ENCODE measurements at regions not wholly inside any gene's neighbourhood (a gene's known extent, or its start where the extent isn't known, plus 50 kb on each side); places are given as distances from the start of the nearest gene placed in this dataset.

DNA sequence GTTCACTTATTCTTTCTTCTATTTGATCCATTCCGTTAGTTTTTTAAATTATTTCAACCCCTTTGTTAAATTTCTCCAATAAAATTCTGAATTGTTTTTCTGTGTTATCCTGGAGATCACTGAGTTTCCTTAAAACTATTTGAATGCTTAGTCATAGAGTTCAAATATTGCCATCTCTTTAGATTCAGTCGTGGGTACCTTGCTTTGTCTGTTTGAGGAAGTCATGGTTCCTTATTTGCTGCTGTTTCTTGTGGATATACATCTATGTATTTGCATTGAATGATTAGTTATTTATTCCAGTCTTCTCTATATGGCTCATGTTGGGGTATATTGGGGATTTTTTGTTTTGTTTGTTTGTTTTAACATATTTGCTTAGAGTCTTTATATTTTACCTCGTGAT is 80.6 kb downstream of the HINT1 start:
- TF ChIP-seq, protein P1, sequence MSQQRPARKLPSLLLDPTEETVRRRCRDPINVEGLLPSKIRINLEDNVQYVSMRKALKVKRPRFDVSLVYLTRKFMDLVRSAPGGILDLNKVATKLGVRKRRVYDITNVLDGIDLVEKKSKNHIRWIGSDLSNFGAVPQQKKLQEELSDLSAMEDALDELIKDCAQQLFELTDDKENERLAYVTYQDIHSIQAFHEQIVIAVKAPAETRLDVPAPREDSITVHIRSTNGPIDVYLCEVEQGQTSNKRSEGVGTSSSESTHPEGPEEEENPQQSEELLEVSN (IDR thresholded peaks at IDR 0.05): no peak
- TF ChIP-seq CREB1 (IDR thresholded peaks at IDR 0.05) (no peak), TAF7 (optimal IDR thresholded peaks at IDR 0.05; ENCODE audit: borderline replicate concordance, low read depth, low read length) (no peak), JUN (IDR thresholded peaks at IDR 0.05; ENCODE audit: low read depth, low read length) (no peak), KDM4A (IDR thresholded peaks at IDR 0.05; ENCODE audit: low read depth, low read length, severe bottlenecking) (no peak), SRF (IDR thresholded peaks at IDR 0.05; ENCODE audit: low read depth, low read length) (no peak), NRF1 (IDR thresholded peaks at IDR 0.05; ENCODE audit: low read depth, low read length) (no peak)
- TF ChIP-seq, protein P2, sequence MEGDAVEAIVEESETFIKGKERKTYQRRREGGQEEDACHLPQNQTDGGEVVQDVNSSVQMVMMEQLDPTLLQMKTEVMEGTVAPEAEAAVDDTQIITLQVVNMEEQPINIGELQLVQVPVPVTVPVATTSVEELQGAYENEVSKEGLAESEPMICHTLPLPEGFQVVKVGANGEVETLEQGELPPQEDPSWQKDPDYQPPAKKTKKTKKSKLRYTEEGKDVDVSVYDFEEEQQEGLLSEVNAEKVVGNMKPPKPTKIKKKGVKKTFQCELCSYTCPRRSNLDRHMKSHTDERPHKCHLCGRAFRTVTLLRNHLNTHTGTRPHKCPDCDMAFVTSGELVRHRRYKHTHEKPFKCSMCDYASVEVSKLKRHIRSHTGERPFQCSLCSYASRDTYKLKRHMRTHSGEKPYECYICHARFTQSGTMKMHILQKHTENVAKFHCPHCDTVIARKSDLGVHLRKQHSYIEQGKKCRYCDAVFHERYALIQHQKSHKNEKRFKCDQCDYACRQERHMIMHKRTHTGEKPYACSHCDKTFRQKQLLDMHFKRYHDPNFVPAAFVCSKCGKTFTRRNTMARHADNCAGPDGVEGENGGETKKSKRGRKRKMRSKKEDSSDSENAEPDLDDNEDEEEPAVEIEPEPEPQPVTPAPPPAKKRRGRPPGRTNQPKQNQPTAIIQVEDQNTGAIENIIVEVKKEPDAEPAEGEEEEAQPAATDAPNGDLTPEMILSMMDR (IDR thresholded peaks at IDR 0.05; ENCODE audit: control extremely low read depth in 1 of 3, insufficient read depth in 1 of 3, low read depth in 1 of 3, low read length in 3 of 3): no peak
- TF ChIP-seq, protein P3, sequence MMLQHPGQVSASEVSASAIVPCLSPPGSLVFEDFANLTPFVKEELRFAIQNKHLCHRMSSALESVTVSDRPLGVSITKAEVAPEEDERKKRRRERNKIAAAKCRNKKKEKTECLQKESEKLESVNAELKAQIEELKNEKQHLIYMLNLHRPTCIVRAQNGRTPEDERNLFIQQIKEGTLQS (IDR thresholded peaks at IDR 0.05; ENCODE audit: insufficient read depth, low read depth, low read length): no peak
- Histone ChIP-seq H2AFZ (ENCODE audit: low read length) (no peak overlapping the region), H2BK20ac (ENCODE audit: low read length) (no peak overlapping the region), H3K79me2 (ENCODE audit: control insufficient read depth in 1 of 2, insufficient read depth in 2 of 2, low read length in 2 of 2) (no peaks in the 10 kb centered on the region), H3K23me2 (ENCODE audit: low read depth, low read length) (no peaks in the 10 kb centered on the region), H3K56ac (replicated peaks; ENCODE audit: insufficient read length, low read depth, low read length) (no peak overlapping the region), H2BK5ac (ENCODE audit: low read depth, low read length) (no peak overlapping the region), H4K8ac (ENCODE audit: extremely low read depth, insufficient read depth, low read length) (no peak overlapping the region), H3K23ac (ENCODE audit: insufficient read length) (no peak overlapping the region), H3K4ac (replicated peaks; ENCODE audit: insufficient read length, low read depth, low read length) (no peak overlapping the region), H3K4me2 (ENCODE audit: insufficient read depth in 1 of 2, low read depth in 2 of 2, low read length in 2 of 2) (no peak overlapping the region), H3K18ac (ENCODE audit: extremely low read depth, low read length) (no peak overlapping the region), H3K27me3 (replicated peaks in 1 of 4; ENCODE audit: control insufficient read depth in 3 of 4, extremely low read depth in 1 of 4, insufficient read depth in 3 of 4, low read length in 3 of 4) (no peaks in the 10 kb centered on the region), H2BK12ac (ENCODE audit: low read depth, low read length) (no peak overlapping the region), H2BK120ac (replicated peaks; ENCODE audit: low read depth, low read length) (no peak overlapping the region), H3K4me3 (ENCODE audit: extremely low read depth in 1 of 4, insufficient read depth in 2 of 4, low read depth in 3 of 4, low read length in 4 of 4) (no peak overlapping the region), H4K20me1 (replicated peaks in 1 of 2; ENCODE audit: control insufficient read depth in 1 of 2, insufficient read depth in 2 of 2, low read length in 2 of 2) (no peaks in the 10 kb centered on the region), H3K27ac (ENCODE audit: low read depth, low read length) (no peak overlapping the region), H4K91ac (replicated peaks; ENCODE audit: insufficient read length, low read length) (no peak overlapping the region), H4K5ac (ENCODE audit: insufficient read length, low read depth, low read length) (no peak overlapping the region), H3K36me3 (ENCODE audit: control insufficient read depth in 2 of 4, insufficient read depth in 4 of 4, low read length in 3 of 4) (no peaks in the 10 kb centered on the region), H3K79me1 (ENCODE audit: low read depth, low read length) (no peaks in the 10 kb centered on the region), H2BK15ac (ENCODE audit: low read length) (no peak overlapping the region), H3K9ac (replicated peaks in 1 of 4; ENCODE audit: extremely low read depth in 1 of 4, low read depth in 3 of 4, low read length in 3 of 4) (no peak overlapping the region), H3K4me1 (replicated peaks in 1 of 4; ENCODE audit: control insufficient read depth in 3 of 4, insufficient read depth in 4 of 4, low read length in 3 of 4) (no peaks in the 10 kb centered on the region), H3K9me3 (ENCODE audit: insufficient read depth in 2 of 2, low read depth in 1 of 2, low read length in 1 of 2) (peaks cover 9 to 12% of the 10 kb centered on the region in 2 experiments), H3K14ac (ENCODE audit: insufficient read length) (no peak overlapping the region), H2AK5ac (ENCODE audit: low read depth, low read length) (no peak overlapping the region)
- DNase-seq (ENCODE audit: low read depth in 1 of 2, low spot score in 2 of 2) (no peak), FAIRE-seq (no peak)
- POLR2A ChIA-PET (ENCODE audit: partially characterized antibody): no interaction called here
- CTCF ChIA-PET (ENCODE audit: partially characterized antibody): interaction anchor here (0.6 kb wide), 1 partner anchor 326 kb away, joined by 4 read pairs; no protein-coding TSS in a partner anchor
- WGBS, 2 experiments (ENCODE audit: extremely low coverage in 1 of 2, insufficient coverage in 1 of 2, insufficient read length in 1 of 2, insufficient replicate concordance in 2 of 2, low coverage in 1 of 2, low lambda C conversion rate in 2 of 2, missing lambda C conversion rate in 1 of 2): 92% methylated on average over 3 of the region's 3 CpGs; no CpG with 5 or more reads in 1 of the 2 experiments

Data from H1 (cell line).